ENCODE measurements at regions not wholly inside any gene's neighbourhood (a gene's known extent, or its start where the extent isn't known, plus 50 kb on each side); places are given as distances from the start of the nearest gene placed in this dataset.
"Not testable (repeated sequence)": the region's sequence is repeated elsewhere in the genome, so short reads cannot be mapped to it uniquely, and the experiment has no call there.

DNA sequence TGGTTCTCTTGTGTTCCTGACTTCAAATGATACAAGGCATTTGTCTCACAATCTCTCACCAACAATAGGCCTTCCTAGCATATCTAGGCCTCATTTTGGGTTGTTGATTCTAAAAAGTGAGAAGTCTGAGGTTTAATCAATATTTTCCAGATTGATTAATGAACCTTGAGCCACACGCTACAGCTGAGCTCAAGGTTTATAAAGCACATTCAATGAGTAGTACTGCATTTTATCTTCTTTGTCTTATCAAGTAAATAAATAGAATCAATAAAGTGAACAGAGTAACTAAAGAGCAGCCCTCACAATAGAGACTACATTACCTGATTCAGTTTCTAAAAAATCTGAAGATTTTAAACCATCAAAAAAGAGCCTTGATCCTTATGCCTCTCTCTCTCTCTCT is 407.5 kb upstream of the CLEC14A start:
- no peak overlapping the region for H3K4me3 ChIP-seq (ENCODE audit: low read depth, low read length)
- DNase-seq (ENCODE audit: low read depth) = no peak
- no peak for TF ChIP-seq CTCF (conservative IDR thresholded peaks at IDR 0.05; ENCODE audit: low read depth, low read length)

GRCh38 chr14:38662781-38663180 is 406.9 kb upstream of the CLEC14A start:
- TF ChIP-seq CTCF (conservative IDR thresholded peaks at IDR 0.05; ENCODE audit: low read depth, low read length) = no peak
- no peak for DNase-seq (ENCODE audit: low read depth)
- no peak overlapping the region for H3K4me3 ChIP-seq (ENCODE audit: low read depth, low read length)

DNA sequence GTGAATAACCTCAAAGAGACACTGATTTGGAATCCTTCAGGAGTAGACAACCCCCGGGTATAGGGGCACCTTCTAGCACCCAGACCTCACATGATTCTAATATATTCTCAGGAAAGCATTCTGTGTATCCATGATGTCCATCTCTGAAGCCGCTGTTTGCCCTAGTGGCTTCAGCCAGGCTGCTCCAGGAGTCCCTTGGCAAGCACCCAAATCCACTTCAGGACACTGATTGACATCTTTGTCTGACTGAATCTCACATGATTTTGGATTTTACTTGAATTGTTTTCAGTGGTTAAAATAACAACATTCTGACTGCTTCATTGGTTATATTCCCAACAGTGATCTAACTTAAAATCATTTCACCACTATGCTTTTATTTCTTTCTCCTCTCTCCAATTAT is 390.5 kb upstream of the CLEC14A start:
- no peak for TF ChIP-seq CTCF (conservative IDR thresholded peaks at IDR 0.05; ENCODE audit: low read depth, low read length)
- H3K4me3 ChIP-seq (ENCODE audit: low read depth, low read length) = no peak overlapping the region
- DNase-seq (ENCODE audit: low read depth) = no peak

DNA sequence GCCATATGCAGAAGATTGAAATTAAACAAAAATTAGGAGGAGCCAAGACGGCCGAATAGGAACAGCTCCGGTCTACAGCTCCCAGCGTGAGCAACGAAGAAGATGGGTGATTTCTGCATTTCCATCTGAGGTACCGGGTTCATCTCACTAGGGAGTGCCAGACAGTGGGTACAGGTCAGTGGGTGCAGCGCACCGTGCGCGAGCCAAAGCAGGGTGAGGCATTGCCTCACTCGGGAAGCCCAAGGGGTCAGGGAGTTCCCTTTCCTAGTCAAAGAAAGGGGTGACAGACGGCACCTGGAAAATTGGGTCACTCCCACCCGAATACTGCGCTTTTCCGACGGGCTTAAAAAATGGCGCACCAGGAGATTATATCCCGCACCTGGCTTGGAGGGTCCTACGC is 379.0 kb upstream of the CLEC14A start:
- not testable (repeated sequence) for H3K4me3 ChIP-seq (ENCODE audit: low read depth, low read length); DNase-seq (ENCODE audit: low read depth)

DNA sequence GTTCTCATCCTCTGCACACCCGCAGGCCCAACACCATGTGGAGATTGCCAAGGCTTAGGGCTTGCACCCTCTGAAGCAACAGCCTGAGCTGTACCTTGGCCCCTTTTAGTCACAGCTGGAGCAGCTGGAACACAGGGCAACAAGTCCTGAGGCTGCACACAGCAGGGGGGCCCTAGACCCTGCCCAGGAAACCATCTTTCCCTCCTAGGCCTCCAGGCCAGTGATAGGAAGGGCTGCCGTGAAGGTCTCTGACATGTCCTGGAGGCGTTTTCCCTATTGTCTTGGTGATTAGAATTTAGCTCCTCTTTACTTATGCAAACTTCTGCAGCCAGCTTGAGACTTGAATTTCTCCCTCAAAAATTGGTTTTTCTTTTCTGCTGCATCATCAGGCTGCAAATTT is 373.5 kb upstream of the CLEC14A start:
- TF ChIP-seq CTCF (conservative IDR thresholded peaks at IDR 0.05; ENCODE audit: low read depth, low read length) = no peak

GRCh38 chr14:38627163-38627562 is 371.3 kb upstream of the CLEC14A start:
- no peak for DNase-seq (ENCODE audit: low read depth)

More for the DNA sequence above, 373.5 kb upstream of the CLEC14A start:
- no peak for DNase-seq (ENCODE audit: low read depth)
- no peak overlapping the region for H3K4me3 ChIP-seq (ENCODE audit: low read depth, low read length)

GRCh38 chr14:38623661-38624060 is 367.8 kb upstream of the CLEC14A start:
- no peak for TF ChIP-seq CTCF (conservative IDR thresholded peaks at IDR 0.05; ENCODE audit: low read depth, low read length)
- H3K4me3 ChIP-seq (ENCODE audit: low read depth, low read length) = no peak overlapping the region
- no peak for DNase-seq (ENCODE audit: low read depth)

More at GRCh38 chr14:38627163-38627562, 371.3 kb upstream of the CLEC14A start:
- TF ChIP-seq CTCF (conservative IDR thresholded peaks at IDR 0.05; ENCODE audit: low read depth, low read length) = no peak
- no peak overlapping the region for H3K4me3 ChIP-seq (ENCODE audit: low read depth, low read length)

DNA sequence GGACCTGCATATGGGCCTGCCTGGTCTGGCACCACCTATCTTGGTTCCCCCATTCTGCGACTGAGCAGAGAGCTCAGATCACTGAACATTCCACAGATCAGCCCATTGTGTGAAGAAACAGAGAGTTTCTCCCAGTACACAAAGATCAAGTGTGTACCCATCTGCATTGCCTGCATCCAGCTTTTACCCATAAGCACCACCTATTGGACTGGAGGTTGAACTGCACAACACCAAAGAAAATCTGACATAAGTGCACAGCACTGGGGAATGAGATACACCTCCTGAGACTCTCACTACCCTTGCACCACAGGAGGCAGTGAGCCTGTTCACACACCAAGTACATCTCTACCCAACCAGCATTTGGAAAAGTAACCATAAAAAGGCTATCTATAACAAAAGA is 362.6 kb upstream of the CLEC14A start:
- TF ChIP-seq CTCF (conservative IDR thresholded peaks at IDR 0.05; ENCODE audit: low read depth, low read length) = no peak

More for the DNA sequence above, 362.6 kb upstream of the CLEC14A start:
- DNase-seq (ENCODE audit: low read depth) = no peak
- H3K4me3 ChIP-seq (ENCODE audit: low read depth, low read length) = no peak overlapping the region

All from epithelial cell of proximal tubule (primary cell).